HS-5 (cell line): ENCODE measurements at regions not wholly inside any gene's neighbourhood (a gene's known extent, or its start where the extent isn't known, plus 50 kb on each side); places are given as distances from the start of the nearest gene placed in this dataset.
"Not testable (repeated sequence)": the region's sequence is repeated elsewhere in the genome, so short reads cannot be mapped to it uniquely, and the experiment has no call there.

Source experiments
- DNase-seq: peaks from one replicate; pipeline ENCODE4 v3.0.0-alpha.2; 2012; ENCODE audit warnings: low read depth

DNA sequence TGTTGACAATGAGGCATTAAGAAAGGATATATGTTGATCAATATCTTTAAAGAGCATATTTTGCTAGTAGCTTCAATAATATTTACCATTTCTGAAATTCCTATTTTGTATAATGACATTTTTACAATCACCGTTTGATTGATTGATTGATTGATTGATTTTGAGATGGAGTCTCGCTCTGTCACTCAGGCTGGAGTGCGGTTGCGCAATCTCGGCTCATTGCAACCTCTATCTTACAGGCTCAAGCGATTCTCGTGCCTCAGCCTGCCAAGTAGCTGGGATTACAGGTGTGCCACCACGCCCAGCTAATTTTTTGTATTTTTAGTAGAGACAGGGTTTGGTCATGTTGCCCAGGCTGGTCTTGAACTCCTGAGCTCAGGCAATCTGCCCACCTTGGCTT is 150.9 kb upstream of the TEX13D start:
- not testable (repeated sequence) for DNase-seq

DNA sequence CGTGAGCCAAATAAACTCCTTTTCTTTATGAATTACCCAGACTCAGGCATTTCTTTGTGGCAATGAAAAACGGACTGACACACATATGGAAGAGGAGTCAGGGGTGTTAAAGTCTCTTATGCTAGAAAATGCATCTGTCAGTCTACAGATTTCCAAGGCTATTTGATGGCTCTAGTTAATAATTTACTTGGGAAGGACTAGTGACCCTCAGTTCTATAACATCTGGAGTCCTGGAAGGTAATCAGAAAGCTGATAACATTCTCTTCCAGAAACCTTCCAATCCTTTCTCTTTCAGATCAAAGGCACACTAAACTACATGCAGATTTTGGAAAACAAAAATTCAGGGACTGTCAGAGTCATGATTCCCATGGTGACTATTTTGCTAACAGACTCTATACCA is 142.0 kb upstream of the TEX13D start:
- DNase-seq = no peak

DNA sequence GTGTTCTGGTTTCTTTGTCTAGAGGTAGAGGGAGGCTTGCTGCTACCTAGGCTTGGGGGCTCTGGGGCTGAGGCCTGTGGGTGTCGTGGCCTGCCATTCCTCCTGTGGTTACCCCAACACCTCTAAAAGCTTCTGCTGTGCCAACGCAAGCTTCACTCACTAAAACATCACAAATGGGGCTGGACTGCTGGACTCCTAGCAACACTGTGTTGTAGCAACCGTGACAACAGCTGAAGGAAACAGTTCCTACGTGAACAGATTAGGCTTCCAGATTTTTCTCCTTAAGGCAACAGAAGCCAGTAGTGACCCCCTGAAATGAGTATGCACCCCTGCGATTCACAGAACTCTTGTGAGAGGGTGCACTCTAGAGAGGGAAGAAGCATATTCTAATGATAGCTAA is 138.3 kb upstream of the TEX13D start:
- DNase-seq = no peak

- DNase-seq = no peak
These were observed 137.6 kb upstream of the TEX13D start for GRCh38 chrX:124194901-124195300.

DNA sequence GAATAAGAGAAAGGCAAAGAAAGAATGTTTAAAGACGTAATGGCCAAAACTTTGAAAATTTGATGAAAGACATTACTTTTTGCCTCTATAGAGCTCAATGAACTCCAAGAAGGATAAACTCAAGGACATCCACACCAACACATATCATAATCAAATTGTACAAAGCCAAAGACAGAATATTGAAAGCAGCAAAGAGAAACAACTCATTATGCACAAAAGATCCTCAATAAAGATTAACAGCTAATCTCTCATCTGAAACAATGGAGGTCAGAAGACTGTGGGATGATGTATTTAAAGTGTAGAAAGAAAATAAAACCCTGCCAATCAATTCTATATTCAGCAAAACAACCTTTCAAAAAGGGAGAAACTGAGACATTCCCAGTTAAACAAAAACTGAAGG is 129.1 kb upstream of the TEX13D start:
- DNase-seq = no peak

- DNase-seq = no peak
These were observed 123.8 kb upstream of the TEX13D start for GRCh38 chrX:124208660-124209059.

GRCh38 chrX:124209792-124210576 is 122.5 kb upstream of the TEX13D start:
- DNase-seq = no peak

- no peak for DNase-seq
These were observed 121.0 kb upstream of the TEX13D start for GRCh38 chrX:124211312-124211942.

DNA sequence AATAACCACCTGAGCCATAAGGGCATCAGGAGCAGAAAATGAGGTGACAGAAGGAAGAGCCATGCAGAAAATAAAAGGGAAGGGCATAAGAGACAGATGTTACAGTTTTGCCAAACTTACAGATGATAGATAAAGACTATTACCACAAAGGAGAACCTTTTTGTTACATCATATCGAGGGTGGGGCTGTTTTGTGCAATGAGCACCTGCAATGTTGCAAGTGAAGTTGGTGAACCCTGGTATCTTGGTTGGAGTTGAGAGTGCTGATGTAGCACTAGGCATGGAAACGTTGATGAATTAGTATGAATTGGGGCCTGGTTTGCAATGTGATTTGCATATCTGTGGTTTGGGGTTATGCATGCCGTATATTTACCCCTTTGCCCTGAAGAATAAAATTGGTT is 119.8 kb upstream of the TEX13D start:
- no peak for DNase-seq

GRCh38 chrX:124215786-124216185 is 116.7 kb upstream of the TEX13D start:
- no peak for DNase-seq

- no peak for DNase-seq
These were observed 115.9 kb upstream of the TEX13D start for GRCh38 chrX:124216396-124217115.

GRCh38 chrX:124217304-124218251 is 114.9 kb upstream of the TEX13D start:
- no peak for DNase-seq

DNA sequence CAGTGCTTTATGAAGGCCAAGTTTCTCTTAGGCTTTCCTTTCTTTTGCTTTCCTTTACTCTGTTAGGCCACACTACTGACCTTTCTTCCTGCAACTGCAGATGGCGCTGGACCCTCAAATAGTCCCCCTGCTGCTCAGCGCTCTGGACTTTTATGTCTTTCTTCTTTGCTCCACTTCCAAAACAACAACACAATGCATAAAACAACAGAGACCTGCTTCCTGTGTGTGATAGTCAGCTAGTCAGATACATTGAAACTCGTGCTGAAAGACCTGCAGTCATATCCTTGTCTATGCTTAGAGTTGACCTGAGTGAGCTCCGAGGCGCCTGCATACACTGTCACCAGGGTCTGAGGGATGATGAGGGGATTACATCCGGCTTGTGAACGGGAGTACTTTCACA is 108.9 kb upstream of the TEX13D start:
- no peak for DNase-seq

DNA sequence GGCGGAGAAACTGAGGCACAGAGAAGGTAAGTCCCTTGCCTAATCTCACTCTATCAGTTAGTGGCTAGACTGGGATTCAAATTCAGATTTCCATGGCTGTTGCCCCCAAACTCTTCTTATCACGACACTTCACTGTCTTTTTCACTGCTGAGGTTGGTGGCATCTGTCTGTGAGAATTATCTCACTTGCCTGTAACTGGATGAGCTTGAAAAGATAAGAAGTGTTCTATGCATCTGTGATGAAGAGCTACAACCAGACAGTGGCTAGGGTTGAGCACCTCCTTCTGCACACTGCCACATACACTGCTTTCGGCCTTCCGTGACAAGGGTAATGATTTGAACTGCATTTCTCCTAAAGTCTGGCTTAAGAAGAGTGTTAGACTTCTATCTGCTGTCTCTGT is 107.9 kb upstream of the TEX13D start:
- DNase-seq = no peak

DNA sequence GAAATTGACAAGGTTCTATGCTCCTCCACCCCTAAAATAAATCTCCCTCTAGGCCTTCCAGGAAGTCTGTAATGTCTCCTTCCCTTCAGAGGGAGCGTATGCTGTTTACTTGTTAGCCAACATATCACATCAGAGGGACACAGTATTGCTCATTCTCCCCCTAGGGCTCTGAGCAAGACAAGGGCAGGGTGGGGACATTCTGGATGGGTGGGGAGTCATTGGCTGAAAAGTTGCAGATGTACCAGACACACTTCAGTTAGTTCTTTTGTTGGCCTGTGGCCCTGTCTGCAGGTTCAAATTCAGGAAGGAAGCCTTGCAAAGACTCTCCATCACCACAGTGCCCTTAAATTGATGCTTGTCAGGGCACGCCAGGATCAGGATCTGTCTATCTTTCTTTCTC is 106.3 kb upstream of the TEX13D start:
- no peak for DNase-seq

GRCh38 chrX:124228849-124229248 is 103.6 kb upstream of the TEX13D start:
- DNase-seq = no peak

DNA sequence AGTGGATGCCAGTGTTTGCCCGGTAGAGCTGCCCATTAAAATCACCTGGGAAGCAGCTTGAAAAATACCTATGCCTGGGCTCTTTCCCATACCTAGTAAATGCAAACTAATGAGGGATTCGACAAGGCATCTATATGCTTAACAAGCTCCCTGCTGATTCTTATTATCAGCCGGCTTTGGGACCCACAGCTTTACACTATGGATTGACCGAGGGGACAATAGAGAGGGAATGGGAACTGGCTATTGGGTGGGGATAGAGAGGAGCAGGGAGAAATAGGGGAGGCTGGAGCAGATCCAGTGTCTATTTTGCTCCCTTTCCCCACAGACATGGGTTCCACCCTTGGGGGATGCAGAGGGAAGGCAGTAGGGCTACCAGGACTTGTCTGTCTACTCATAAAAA is 103.1 kb upstream of the TEX13D start:
- no peak for DNase-seq

DNA sequence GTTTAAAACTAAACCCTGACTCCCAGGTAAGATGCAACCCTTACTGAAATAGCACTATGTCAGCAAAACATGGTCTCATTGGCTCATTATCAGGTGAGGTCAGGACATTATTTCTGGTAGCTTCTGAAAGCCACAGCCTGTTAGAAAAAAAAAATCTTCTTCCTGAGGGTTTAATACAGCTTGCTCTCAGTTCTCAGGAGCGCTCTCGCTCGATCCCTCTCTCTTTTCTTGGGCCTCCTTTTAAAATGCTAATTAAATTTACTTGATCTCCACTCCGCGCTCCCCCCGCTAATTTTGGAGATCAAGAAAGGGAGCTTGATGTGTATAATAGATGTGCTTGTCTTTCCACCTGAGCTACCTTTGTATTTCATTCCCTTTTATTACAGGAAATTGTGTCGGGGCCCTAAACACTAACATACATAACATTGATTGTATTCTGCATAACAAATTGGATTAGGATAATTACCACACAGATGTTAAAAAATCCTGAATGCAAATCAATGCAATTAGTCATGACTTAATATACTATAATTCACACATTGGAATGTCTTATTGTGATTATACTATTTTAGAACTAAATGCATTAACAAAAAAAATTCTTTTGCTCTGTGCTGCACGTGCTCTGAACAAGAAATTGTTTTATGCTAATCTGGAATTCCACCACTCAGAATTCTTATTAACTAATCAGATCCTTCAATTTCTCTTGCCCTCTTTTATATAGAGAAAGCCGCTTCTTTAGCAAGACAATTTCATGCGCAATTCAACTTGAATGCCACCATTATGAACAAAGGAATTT is 101.6 kb upstream of the TEX13D start:
- no peak for DNase-seq

GRCh38 chrX:124231451-124231759 is 101.1 kb upstream of the TEX13D start:
- no peak for DNase-seq

DNA sequence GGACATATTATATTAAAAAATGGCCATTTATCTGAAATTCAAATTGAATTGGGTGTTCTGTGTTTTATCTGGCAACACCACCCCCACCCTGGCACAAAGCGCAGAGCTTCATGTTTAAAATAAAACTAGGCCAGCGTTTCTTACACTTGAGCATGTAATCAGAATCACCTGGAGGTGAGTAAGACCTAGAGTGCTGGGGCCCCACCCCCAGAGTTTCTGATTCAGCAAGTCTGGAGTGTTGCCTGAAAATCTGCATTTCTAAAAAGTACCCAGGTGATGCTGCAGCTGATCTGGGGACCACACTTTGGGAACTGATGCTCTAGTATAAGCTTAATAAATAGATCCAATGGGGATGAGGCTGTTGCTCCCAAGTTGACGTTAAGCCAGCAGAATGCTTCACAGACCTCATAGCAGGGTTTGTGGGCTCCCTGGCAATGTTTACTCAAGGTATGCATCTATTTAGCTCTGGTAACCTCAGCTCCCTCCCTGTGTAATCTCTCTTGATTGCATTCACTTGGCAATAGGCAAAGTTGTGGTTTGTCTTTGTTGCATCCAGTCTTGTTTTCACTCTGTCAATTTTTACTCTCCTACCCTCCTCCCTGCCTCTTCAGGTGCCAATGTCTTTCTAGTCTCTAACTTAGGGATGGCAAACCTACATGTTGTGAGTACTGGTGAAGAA is 99.8 kb upstream of the TEX13D start:
- DNase-seq = no peak

DNA sequence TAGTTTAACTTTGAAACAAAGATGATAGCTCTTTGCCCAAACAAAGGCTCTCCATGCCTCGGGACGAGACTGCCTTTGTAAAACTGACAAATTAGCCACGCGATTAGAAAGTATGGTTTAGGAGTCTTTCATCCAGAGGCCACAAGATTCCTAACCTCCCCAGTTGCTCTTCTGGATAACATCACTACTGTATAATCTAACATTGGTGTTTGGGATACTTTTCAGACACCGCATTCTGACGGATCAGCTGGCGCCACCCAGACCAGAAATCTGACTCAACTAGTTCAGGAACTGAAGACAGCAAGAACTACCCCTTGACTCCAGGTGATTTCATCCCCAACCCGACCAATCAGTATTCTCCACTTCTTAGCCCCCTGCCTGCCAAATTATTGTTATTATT is 98.1 kb upstream of the TEX13D start:
- no peak for DNase-seq
